ENCODE measurements at regions not wholly inside any gene's neighbourhood (a gene's known extent, or its start where the extent isn't known, plus 50 kb on each side); places are given as distances from the start of the nearest gene placed in this dataset.

GRCh38 chr7:131203291-131203976 is 124.2 kb upstream of the MKLN1 start:
- no peak for DNase-seq

- no peak for DNase-seq
These were observed 118.9 kb upstream of the MKLN1 start for GRCh38 chr7:131208777-131209176.

GRCh38 chr7:131210618-131211017 is 117.1 kb upstream of the MKLN1 start:
- DNase-seq: no peak

GRCh38 chr7:131211500-131211899 is 116.2 kb upstream of the MKLN1 start:
- no peak for DNase-seq

GRCh38 chr7:131212114-131212513 is 115.6 kb upstream of the MKLN1 start:
- no peak for DNase-seq

- DNase-seq: no peak
These were observed 108.9 kb upstream of the MKLN1 start for GRCh38 chr7:131218727-131219128.

- DNase-seq: no peak
These were observed 108.2 kb upstream of the MKLN1 start for GRCh38 chr7:131219312-131220041.

- DNase-seq: no peak
These were observed 106.6 kb upstream of the MKLN1 start for GRCh38 chr7:131221061-131221460.

GRCh38 chr7:131222171-131222570 is 105.5 kb upstream of the MKLN1 start:
- no peak for DNase-seq

GRCh38 chr7:131223151-131223550 is 104.5 kb upstream of the MKLN1 start:
- no peak for DNase-seq

- DNase-seq: no peak
These were observed 102.7 kb upstream of the MKLN1 start for GRCh38 chr7:131224996-131225395.

- no peak for DNase-seq
These were observed 101.8 kb upstream of the MKLN1 start for GRCh38 chr7:131225619-131226513.

- DNase-seq: no peak
These were observed 101.2 kb upstream of the MKLN1 start for GRCh38 chr7:131226514-131226865.

- peak; percentile 86 for DNase-seq
These were observed 96.1 kb upstream of the MKLN1 start for GRCh38 chr7:131231381-131232220.

GRCh38 chr7:131232768-131233167 is 94.9 kb upstream of the MKLN1 start:
- DNase-seq: no peak

- no peak for DNase-seq
These were observed 94.5 kb upstream of the MKLN1 start for GRCh38 chr7:131233193-131233592.

GRCh38 chr7:131234719-131235488 is 92.8 kb upstream of the MKLN1 start:
- DNase-seq: no peak

- peak; percentile 89 for DNase-seq
These were observed 92.0 kb upstream of the MKLN1 start for GRCh38 chr7:131235489-131236317.

GRCh38 chr7:131236318-131236672 is 91.4 kb upstream of the MKLN1 start:
- no peak for DNase-seq

- DNase-seq: peak; percentile 30
These were observed 89.2 kb upstream of the MKLN1 start for GRCh38 chr7:131238347-131238931.

GRCh38 chr7:131241386-131241785 is 86.3 kb upstream of the MKLN1 start:
- no peak for DNase-seq
